IMR-90 (cell line): ENCODE measurements at regions not wholly inside any gene's neighbourhood (a gene's known extent, or its start where the extent isn't known, plus 50 kb on each side); places are given as distances from the start of the nearest gene placed in this dataset.

Experiments
- ATAC-seq: fragments of 200-7000 bp; cut with Tn5 transposase; 2 replicates; pipeline ENCODE4 v1.9.1; 2020; ENCODE audit warnings: low read depth, mild to moderate bottlenecking, moderate library complexity
- BruUV-seq: library from RNA; stranded (reverse); fragments of 400-500 nt; replicated peaks from 2 replicates; lab custom pipeline; 2021; lab: Mats Ljungman, UMichigan
- CTCF ChIA-PET: fragments of 300-600 bp; formaldehyde crosslinking; extraction: SDS; loops from one replicate; lab custom pipeline; 2021; ENCODE audit warnings: antibody characterized with exemption; lab: Yijun Ruan, JAX
- POLR2A ChIA-PET: fragments of 300-600 bp; sonication (Branson Sonifier 250); formaldehyde crosslinking; loops from one replicate; lab custom pipeline; 2022; ENCODE audit warnings: antibody characterized with exemption; ENCODE audit not compliant: unreplicated experiment; lab: Charles Lee
- DNase-seq: peaks from one replicate; pipeline ENCODE4 v3.0.0; 2013
- H2AFZ ChIP-seq: replicated peaks from 2 replicates; pipeline ENCODE3; 2013; ENCODE audit warnings: low read length, mild to moderate bottlenecking; ENCODE audit not compliant: poor library complexity
- H2AK5ac ChIP-seq: 2 replicates; pipeline ENCODE4 v1.6.1; 2013; ENCODE audit warnings: low read depth, low read length, inconsistent platforms
- H2AK9ac ChIP-seq: replicated peaks from 2 replicates; pipeline ENCODE3; 2013; ENCODE audit warnings: mild to moderate bottlenecking, low read depth, low read length, moderate library complexity; ENCODE audit not compliant: poor library complexity
- H2BK120ac ChIP-seq: 2 replicates; pipeline ENCODE4 v1.6.1; 2013; ENCODE audit warnings: low read depth, low read length, inconsistent platforms
- H2BK15ac ChIP-seq: 3 replicates; pipeline ENCODE4 v1.6.1; 2013; ENCODE audit warnings: low read depth, low read length, inconsistent platforms
- H2BK20ac ChIP-seq: 2 replicates; pipeline ENCODE4 v1.6.1; 2013; ENCODE audit warnings: low read depth, mild to moderate bottlenecking, inconsistent platforms, low read length, moderate library complexity
- H2BK5ac ChIP-seq: 2 replicates; pipeline ENCODE4 v1.6.1; 2013; ENCODE audit warnings: mild to moderate bottlenecking, low read depth, low read length, inconsistent platforms; ENCODE audit not compliant: poor library complexity, severe bottlenecking
- H3K14ac ChIP-seq: replicated peaks from 2 replicates; pipeline ENCODE4 v1.6.1; 2013; ENCODE audit warnings: low read depth, low read length, inconsistent platforms
- H3K18ac ChIP-seq: 2 replicates; pipeline ENCODE4 v1.6.1; 2013; ENCODE audit warnings: low read depth, low read length, control low read depth
- H3K23ac ChIP-seq: 2 replicates; pipeline ENCODE4 v1.6.1; 2013; ENCODE audit warnings: low read depth, low read length, inconsistent platforms
- H3K27ac ChIP-seq: 2 replicates; pipeline ENCODE4 v1.5.1; 2013; ENCODE audit warnings: mild to moderate bottlenecking, control low read depth, low read length; ENCODE audit not compliant: insufficient read depth
- H3K27me3 ChIP-seq: 2 replicates; pipeline ENCODE4 v1.6.1; 2013; ENCODE audit warnings: low read length; ENCODE audit not compliant: control insufficient read depth, insufficient read depth
- H3K36me3 ChIP-seq: 2 replicates; pipeline ENCODE4 v1.6.1; 2013; ENCODE audit warnings: low read length, mixed read lengths; ENCODE audit not compliant: control insufficient read depth, insufficient read depth
- H3K4ac ChIP-seq: 2 replicates; pipeline ENCODE4 v1.6.1; 2013; ENCODE audit warnings: low read depth, low read length, inconsistent platforms
- H3K4me1 ChIP-seq: 2 replicates; pipeline ENCODE4 v1.6.1; 2013; ENCODE audit warnings: low read length, mixed read lengths; ENCODE audit not compliant: control insufficient read depth, insufficient read depth
- H3K4me2 ChIP-seq: 2 replicates; pipeline ENCODE4 v1.6.1; 2013; ENCODE audit warnings: low read depth, mild to moderate bottlenecking, control low read depth, low read length, moderate library complexity
- H3K4me3 ChIP-seq: 2 replicates; pipeline ENCODE4 v1.5.1; 2013; ENCODE audit warnings: low read depth, mild to moderate bottlenecking, control low read depth, low read length, moderate library complexity; ENCODE audit not compliant: insufficient read depth
- H3K56ac ChIP-seq: 2 replicates; pipeline ENCODE4 v1.6.1; 2013; ENCODE audit warnings: low read length, inconsistent platforms; ENCODE audit not compliant: insufficient read depth; ENCODE audit errors: extremely low read depth
- H3K79me1 ChIP-seq, 2 experiments: 2 replicates each; pipeline ENCODE4 v1.6.1; 2013; ENCODE audit warnings: low read length in 2 of 2, inconsistent platforms in 1 of 2, low read depth in 1 of 2
- H3K9ac ChIP-seq: 2 replicates; pipeline ENCODE4 v1.6.1; 2013; ENCODE audit warnings: low read depth, low read length, control low read depth
- H3K9me1 ChIP-seq: 2 replicates; pipeline ENCODE4 v1.6.1; 2013; ENCODE audit warnings: low read length, inconsistent platforms; ENCODE audit not compliant: insufficient read depth
- H3K9me3 ChIP-seq: 2 replicates; pipeline ENCODE4 v1.6.1; 2013; ENCODE audit warnings: low read length; ENCODE audit not compliant: control insufficient read depth, insufficient read depth
- H4K20me1 ChIP-seq: 2 replicates; pipeline ENCODE4 v1.6.1; 2013; ENCODE audit warnings: low read length, inconsistent platforms; ENCODE audit not compliant: insufficient read depth
- H4K5ac ChIP-seq: 2 replicates; pipeline ENCODE4 v1.6.1; 2013; ENCODE audit warnings: mild to moderate bottlenecking, low read depth, low read length, control low read depth
- H4K8ac ChIP-seq, 2 experiments: 2 replicates each; pipeline ENCODE4 v1.6.1; 2013; ENCODE audit warnings: low read depth in 2 of 2, low read length in 2 of 2, control low read depth in 1 of 2, inconsistent platforms in 1 of 2
- H4K91ac ChIP-seq: 2 replicates; pipeline ENCODE4 v1.6.1; 2013; ENCODE audit warnings: low read depth, low read length, inconsistent platforms; ENCODE audit not compliant: insufficient read depth
- BHLHE40 ChIP-seq: fragments of 150-350 bp; IDR thresholded peaks from 2 replicates; pipeline ENCODE4 v1.6.1; 2016; ENCODE audit warnings: mild to moderate bottlenecking, low read depth, low read length
- CEBPB ChIP-seq: IDR thresholded peaks from 2 replicates; pipeline ENCODE4 v1.6.1; 2012; ENCODE audit warnings: low read depth, low read length, improper control_type of control experiment
- FOS ChIP-seq: fragments of 150-350 bp; IDR thresholded peaks from 2 replicates; pipeline ENCODE4 v1.6.1; 2016; ENCODE audit warnings: low read depth, low read length
- MAZ ChIP-seq: IDR thresholded peaks from 2 replicates; pipeline ENCODE4 v1.6.1; 2012; ENCODE audit warnings: low read depth, mild to moderate bottlenecking, low read length, improper control_type of control experiment, moderate library complexity, borderline replicate concordance
- POLR2A ChIP-seq: IDR thresholded peaks from 2 replicates; pipeline ENCODE4 v1.6.1; 2012; ENCODE audit warnings: mild to moderate bottlenecking, low read depth, low read length
- SMC3 ChIP-seq: fragments of 150-350 bp; IDR thresholded peaks from 2 replicates; pipeline ENCODE4 v1.6.1; 2016; ENCODE audit warnings: low read depth, mild to moderate bottlenecking, antibody characterized with exemption, low read length, moderate library complexity
- WGBS, 2 experiments: methylation state at CpG; one replicate each; pipeline versions ENCODE4 v1.1.5 to v1.1.7; 2013; ENCODE audit warnings: missing lambda C conversion rate in 2 of 2; ENCODE audit not compliant: insufficient read length in 1 of 2; ENCODE audit errors: extremely low coverage in 2 of 2; 5-methylcytosine and 5-hydroxymethylcytosine counted together
- dilution Hi-C: fragments of 300-500 bp; cut with HindIII; formaldehyde crosslinking; loops from one replicate; pipeline ENCODE4 v1.14.3; 2018; ENCODE audit warnings: low sequenced_read_pairs; ENCODE audit not compliant: unreplicated experiment
- in situ Hi-C: fragments of 300-500 bp; cut with MboI; formaldehyde crosslinking; loops from 3 replicates; pipeline ENCODE4 v1.14.3; 2019; ENCODE audit warnings: low sequenced_read_pairs, inconsistent platforms, mixed read lengths
- intact Hi-C: fragments of 100-400 bp; cut with micrococcal nuclease; formaldehyde crosslinking; loops from 2 replicates; pipeline ENCODE4 v1.10.0; 2022
- TF ChIP-seq, protein P1 (sequence below): fragments of 150-350 bp; IDR thresholded peaks from 2 replicates; pipeline ENCODE4 v1.6.1; 2017; ENCODE audit warnings: mild to moderate bottlenecking, antibody characterized with exemption, low read length, low read depth
- TF ChIP-seq, protein P2 (sequence below): conservative IDR thresholded peaks from 2 replicates; pipeline ENCODE4 v1.5.1; 2012; ENCODE audit warnings: mild to moderate bottlenecking, low read depth, low read length, improper control_type of control experiment

DNA sequence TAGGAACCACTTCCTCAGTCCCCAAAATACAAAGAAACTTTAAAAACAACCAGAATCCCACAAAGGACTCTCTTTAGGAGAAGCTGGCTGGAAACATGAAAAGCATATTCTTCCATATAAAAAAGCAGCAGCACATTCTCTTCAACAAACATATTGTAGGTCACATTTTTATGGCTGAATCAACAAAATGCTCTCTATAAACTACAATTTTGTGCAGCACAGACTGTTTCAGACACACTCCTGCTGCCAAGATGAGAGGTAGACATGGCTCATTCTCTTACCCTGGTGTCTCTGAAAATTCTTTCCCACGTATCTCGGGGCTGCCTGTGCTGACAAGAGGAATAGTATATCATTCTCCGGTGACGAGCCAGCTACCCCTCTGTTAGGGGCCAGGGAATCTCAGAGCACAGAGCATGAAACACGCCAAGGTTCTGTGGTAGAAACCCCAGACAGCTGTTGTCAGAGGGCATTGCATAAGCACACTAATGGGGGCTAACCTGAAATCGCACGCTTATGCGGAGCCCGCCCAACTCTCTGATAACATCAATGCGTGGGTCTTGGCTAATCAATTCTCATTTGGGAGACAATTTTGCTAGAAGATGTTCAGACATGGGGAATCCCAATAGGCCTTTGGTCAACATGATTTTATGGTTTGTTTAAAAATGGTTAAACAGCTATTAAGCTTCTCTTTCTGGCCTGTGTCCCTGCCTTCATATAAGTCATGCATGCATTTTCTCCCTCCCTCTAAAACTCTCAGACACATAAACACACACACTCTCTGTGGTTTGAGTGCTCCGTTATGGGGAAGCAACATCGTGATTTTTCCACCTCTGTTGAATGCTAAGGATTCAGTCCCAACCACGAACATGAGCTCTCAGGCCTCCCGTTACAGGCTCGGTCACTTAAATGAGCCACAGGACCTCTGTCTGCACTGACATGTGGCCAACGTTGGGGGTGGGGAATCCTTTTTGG, 177.5 kb downstream of the INO80D start:
- Histone ChIP-seq H2BK120ac (no peak overlapping the region), H2BK20ac (no peak overlapping the region), H4K91ac (no peak overlapping the region), H4K20me1 (no peaks in the 10 kb centered on the region), H2AFZ (no peak overlapping the region), H3K4me3 (no peak overlapping the region), H3K4ac (no peak overlapping the region), H3K9me3 (peaks cover 3% of the 10 kb centered on the region), H3K27ac (peak overlapping the region; percentile 6; the same call in 1 of the 2 replicates), H3K27me3 (peaks cover 23% of the 10 kb centered on the region), H3K23ac (no peak overlapping the region), H3K14ac (no peak overlapping the region), H4K8ac (no peak overlapping the region), H2BK5ac (no peak overlapping the region), H3K56ac (no peak overlapping the region), H3K36me3 (no peaks in the 10 kb centered on the region), H3K4me1 (peaks cover 4% of the 10 kb centered on the region; the same call in 1 of the 2 replicates), H2AK5ac (no peak overlapping the region), H3K9me1 (no peaks in the 10 kb centered on the region; the same call in 1 of the 2 replicates), H2BK15ac (no peak overlapping the region), H3K18ac (no peak overlapping the region), H3K79me1 (no peaks in the 10 kb centered on the region), H4K5ac (no peak overlapping the region; the same call in 1 of the 2 replicates), H3K9ac (no peak overlapping the region), H3K4me2 (no peak overlapping the region; the same call in 1 of the 2 replicates), H2AK9ac (no peak overlapping the region)
- CTCF ChIA-PET, result no interaction called here
- WGBS, 2 experiments, result 24% methylated on average over 5 of the region's 16 CpGs; no CpG with 5 or more reads in 1 of the 2 experiments
- BruUV-seq, result no TSS peak
- DNase-seq (peak; percentile 17), ATAC-seq (no peak)
- in situ Hi-C loops (loop anchor here (25.0 kb wide), 1 partner anchor 1646 kb away; no protein-coding TSS in a partner anchor), intact Hi-C loops (no loop called here), dilution Hi-C loops (no loop called here)
- TF ChIP-seq FOS, result no peak
- no peak for TF ChIP-seq CEBPB
- TF ChIP-seq BHLHE40, result no peak
- TF ChIP-seq, protein P1, sequence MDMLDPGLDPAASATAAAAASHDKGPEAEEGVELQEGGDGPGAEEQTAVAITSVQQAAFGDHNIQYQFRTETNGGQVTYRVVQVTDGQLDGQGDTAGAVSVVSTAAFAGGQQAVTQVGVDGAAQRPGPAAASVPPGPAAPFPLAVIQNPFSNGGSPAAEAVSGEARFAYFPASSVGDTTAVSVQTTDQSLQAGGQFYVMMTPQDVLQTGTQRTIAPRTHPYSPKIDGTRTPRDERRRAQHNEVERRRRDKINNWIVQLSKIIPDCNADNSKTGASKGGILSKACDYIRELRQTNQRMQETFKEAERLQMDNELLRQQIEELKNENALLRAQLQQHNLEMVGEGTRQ, result no peak
- TF ChIP-seq, protein P2, sequence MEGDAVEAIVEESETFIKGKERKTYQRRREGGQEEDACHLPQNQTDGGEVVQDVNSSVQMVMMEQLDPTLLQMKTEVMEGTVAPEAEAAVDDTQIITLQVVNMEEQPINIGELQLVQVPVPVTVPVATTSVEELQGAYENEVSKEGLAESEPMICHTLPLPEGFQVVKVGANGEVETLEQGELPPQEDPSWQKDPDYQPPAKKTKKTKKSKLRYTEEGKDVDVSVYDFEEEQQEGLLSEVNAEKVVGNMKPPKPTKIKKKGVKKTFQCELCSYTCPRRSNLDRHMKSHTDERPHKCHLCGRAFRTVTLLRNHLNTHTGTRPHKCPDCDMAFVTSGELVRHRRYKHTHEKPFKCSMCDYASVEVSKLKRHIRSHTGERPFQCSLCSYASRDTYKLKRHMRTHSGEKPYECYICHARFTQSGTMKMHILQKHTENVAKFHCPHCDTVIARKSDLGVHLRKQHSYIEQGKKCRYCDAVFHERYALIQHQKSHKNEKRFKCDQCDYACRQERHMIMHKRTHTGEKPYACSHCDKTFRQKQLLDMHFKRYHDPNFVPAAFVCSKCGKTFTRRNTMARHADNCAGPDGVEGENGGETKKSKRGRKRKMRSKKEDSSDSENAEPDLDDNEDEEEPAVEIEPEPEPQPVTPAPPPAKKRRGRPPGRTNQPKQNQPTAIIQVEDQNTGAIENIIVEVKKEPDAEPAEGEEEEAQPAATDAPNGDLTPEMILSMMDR, result no peak
- no peak for TF ChIP-seq SMC3
- no peak for TF ChIP-seq POLR2A
- TF ChIP-seq MAZ, result no peak
- POLR2A ChIA-PET, result no interaction called here
